Breast epithelium (tissue), 4 donors: ENCODE measurements at regions not wholly inside any gene's neighbourhood (a gene's known extent, or its start where the extent isn't known, plus 50 kb on each side); places are given as distances from the start of the nearest gene placed in this dataset.
"Not testable (repeated sequence)": the region's sequence is repeated elsewhere in the genome, so short reads cannot be mapped to it uniquely, and the experiment has no call there.

Experiments used
- DNase-seq, 2 donors: peaks; one replicate each; pipeline ENCODE4 v3.0.0-alpha.2; 2019; ENCODE audit warnings: low spot score in 2 of 2
- H3K27ac ChIP-seq, 2 donors: fragments of 200-600 bp; sonication (generic) in 1 of 2; one replicate each; pipeline ENCODE4 v1.5.1; 2016 to 2019; ENCODE audit warnings: mild to moderate bottlenecking in 1 of 2
- H3K27me3 ChIP-seq, 2 donors: fragments of 200-600 bp; sonication (generic) in 1 of 2; one replicate each; pipeline versions ENCODE4 v1.5.1 to v1.6.0; 2017 to 2019; ENCODE audit warnings: control low read depth in 1 of 2, mild to moderate bottlenecking in 1 of 2
- H3K36me3 ChIP-seq: fragments of 200-600 bp; one replicate; pipeline ENCODE4 v1.5.1; 2019
- H3K4me1 ChIP-seq, 2 donors: fragments of 200-600 bp; sonication (generic); one replicate each; pipeline ENCODE4 v1.5.1; 2016 to 2019; ENCODE audit warnings: control low read depth in 1 of 2
- H3K4me3 ChIP-seq, 3 donors: fragments of 200-600 bp; sonication (generic); 1 replicate in 2 of 3; 2 replicates in 1 of 3; pipeline ENCODE4 v1.5.1; 2016 to 2019; ENCODE audit warnings: mild to moderate bottlenecking in 3 of 3, moderate library complexity in 2 of 3
- H3K9me3 ChIP-seq, 2 donors: fragments of 200-600 bp; sonication (generic) in 1 of 2; one replicate each; pipeline ENCODE4 v1.5.1; 2016 to 2019; ENCODE audit warnings: control low read depth in 1 of 2
- CTCF ChIP-seq, 3 donors: fragments of 450-650 bp; IDR thresholded peaks; one replicate each; pipeline ENCODE4 v1.5.1; 2016 to 2017; ENCODE audit warnings: antibody characterized with exemption in 3 of 3, mild to moderate bottlenecking in 3 of 3, moderate library complexity in 3 of 3
- POLR2A ChIP-seq: fragments of 450-650 bp; IDR thresholded peaks from one replicate; pipeline ENCODE4 v1.6.1; 2016; ENCODE audit warnings: antibody characterized with exemption, mild to moderate bottlenecking, moderate library complexity
- POLR2AphosphoS5 ChIP-seq, 3 donors: sonication (generic); formaldehyde crosslinking; IDR thresholded peaks; one replicate each; pipeline ENCODE4 v1.6.1; 2017; ENCODE audit warnings: antibody characterized with exemption in 3 of 3
- intact Hi-C: fragments of 100-400 bp; cut with DNase I; formaldehyde crosslinking; loops from one replicate; pipeline ENCODE4 v1.15.1; 2023; ENCODE audit warnings: low total_unique reads

- H3K27me3 ChIP-seq = no peaks in the 10 kb centered on the region
- no peak overlapping the region for H3K27ac ChIP-seq
- H3K4me3 ChIP-seq = no peak overlapping the region
- H3K9me3 ChIP-seq = no peaks in the 10 kb centered on the region
- no peak for DNase-seq
- no peak for TF ChIP-seq POLR2AphosphoS5 (IDR thresholded peaks at IDR 0.05)
- TF ChIP-seq POLR2A = no peak
- no peak for TF ChIP-seq CTCF (IDR thresholded peaks at IDR 0.05)
- no peaks in the 10 kb centered on the region for H3K4me1 ChIP-seq
- intact Hi-C loops = no loop called here
- H3K36me3 ChIP-seq = no peaks in the 10 kb centered on the region
Observed at GRCh38 chr10:70987396-70988130, 99.2 kb upstream of the PCBD1 start.

DNA sequence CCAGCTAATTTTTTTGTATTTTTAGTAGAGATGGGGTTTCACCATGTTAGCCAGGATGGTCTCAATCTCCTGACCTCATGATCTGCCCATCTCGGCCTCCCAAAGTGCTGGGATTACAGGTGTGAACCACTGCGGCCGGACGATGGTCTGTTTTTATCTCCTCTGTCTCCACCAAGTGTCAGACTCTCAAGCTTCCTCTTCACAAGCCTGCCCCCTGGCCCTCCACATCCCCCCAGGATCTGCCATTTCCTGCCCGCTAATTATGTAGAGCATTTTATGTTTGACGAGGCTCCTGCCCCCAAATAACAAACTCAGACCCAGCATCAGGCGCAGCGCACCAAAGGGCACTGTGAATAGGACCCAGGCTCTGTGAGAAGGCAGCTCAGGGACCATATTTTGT lies 101.8 kb upstream of the PCBD1 start:
- H3K4me1 ChIP-seq, H3K27me3 ChIP-seq, H3K4me3 ChIP-seq, H3K27ac ChIP-seq, H3K9me3 ChIP-seq, intact Hi-C loops, H3K36me3 ChIP-seq, DNase-seq: not testable (repeated sequence)

DNA sequence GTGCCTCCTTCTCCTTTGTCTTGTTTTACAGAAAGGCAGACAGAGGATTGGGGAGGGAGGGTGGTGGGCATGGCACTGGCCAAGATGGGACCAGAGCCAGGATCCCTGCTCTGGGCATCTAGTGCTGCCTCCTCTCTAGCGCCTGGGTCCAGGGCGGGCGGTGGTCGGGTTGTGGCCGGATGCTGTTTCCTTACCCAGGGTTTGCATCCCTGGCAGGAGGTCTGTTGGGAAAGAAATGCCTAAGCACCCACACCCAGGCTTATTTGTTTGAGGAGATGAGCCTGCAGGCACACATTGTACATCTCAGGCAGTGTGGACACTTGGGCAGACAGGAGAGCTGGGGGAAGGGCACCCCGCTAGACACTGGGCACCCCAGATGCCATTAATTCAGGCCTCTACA lies 102.3 kb upstream of the PCBD1 start:
- no peak for DNase-seq
- TF ChIP-seq POLR2A (no peak), CTCF (IDR thresholded peaks at IDR 0.05) (no peak)
- no peak overlapping the region for H3K27ac ChIP-seq

DNA sequence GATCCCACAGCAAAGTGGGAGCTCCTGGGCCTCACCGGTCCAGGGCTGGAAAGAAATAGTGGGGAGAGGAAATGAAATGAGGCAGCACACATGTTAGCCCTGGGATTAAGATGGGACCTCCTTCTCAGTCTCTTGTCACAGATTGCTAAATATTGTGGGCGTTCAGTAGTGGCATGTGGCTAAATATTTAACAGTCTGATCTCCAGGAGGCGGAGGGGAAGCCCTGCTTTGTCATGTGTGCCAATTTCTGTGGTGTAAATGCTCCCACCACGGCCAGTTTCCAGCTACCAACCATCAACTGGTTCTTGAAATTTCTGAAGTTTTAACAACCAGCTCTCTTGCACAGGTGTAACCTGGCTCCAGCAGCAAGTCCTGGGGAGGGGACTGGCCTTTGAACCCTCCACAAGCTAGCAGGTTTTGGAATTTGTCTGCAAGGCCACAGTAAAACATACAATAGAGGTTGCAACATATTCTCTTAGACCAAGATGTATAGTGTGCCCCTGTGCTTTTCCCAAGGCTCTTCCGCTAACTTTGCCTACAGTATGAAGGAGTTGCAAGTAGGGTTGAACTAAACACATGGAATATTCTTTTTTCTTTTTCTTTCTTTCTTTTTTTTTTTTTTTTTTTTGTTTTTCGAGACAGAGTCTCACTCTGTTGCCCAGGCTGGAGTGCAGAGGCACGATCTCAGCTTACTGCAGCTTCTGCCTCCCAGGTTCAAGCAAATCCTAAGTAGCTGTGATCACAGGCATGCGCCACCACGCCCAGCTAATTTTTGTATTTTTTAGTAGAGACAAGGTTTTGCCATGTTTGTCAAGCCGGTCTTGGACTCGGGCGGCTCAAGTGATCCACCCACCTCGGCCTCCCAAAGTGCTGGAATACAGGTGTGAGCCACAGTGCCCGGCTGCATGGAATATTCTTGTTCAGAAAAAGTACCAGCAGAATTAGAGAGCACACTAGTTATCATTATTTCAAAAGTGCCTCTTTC lies 103.1 kb upstream of the PCBD1 start:
- H3K36me3 ChIP-seq = no peaks in the 10 kb centered on the region
- TF ChIP-seq CTCF (IDR thresholded peaks at IDR 0.05) = no peak
- TF ChIP-seq POLR2A = no peak
- no peak overlapping the region for H3K27ac ChIP-seq
- no peaks in the 10 kb centered on the region for H3K4me1 ChIP-seq
- no peak overlapping the region for H3K4me3 ChIP-seq
- no peaks in the 10 kb centered on the region for H3K9me3 ChIP-seq
- peak in 1 of 2 donors; percentile 48 for DNase-seq
- no peaks in the 10 kb centered on the region for H3K27me3 ChIP-seq
- intact Hi-C loops = no loop called here

More for the DNA sequence above, 102.3 kb upstream of the PCBD1 start:
- H3K4me1 ChIP-seq = no peaks in the 10 kb centered on the region
- H3K36me3 ChIP-seq = no peaks in the 10 kb centered on the region
- no peaks in the 10 kb centered on the region for H3K9me3 ChIP-seq
- intact Hi-C loops = no loop called here
- H3K27me3 ChIP-seq = no peaks in the 10 kb centered on the region
- no peak overlapping the region for H3K4me3 ChIP-seq

DNA sequence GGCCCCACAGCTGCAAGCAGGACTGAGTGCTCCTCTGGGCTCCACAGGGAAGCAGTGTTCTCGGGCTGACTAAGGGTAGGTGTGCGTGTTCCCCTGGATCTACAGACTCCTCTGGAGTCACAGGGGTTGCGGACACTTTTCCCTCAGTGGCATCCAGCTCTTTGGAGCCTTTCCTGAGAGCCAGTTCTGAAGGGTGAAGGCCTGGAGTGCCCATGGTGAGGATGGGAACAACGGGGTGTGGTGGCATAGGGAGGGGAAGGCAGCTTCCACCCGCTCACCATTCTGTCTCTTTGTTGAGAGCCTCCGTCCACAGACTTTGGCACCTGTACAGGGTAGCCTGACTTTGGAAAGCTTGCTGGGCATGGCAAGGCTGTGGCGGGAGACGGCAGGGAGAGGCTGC lies 104.1 kb upstream of the PCBD1 start:
- no peaks in the 10 kb centered on the region for H3K4me1 ChIP-seq
- peak in 1 of 2 donors; percentile 48 for DNase-seq
- H3K27me3 ChIP-seq = no peaks in the 10 kb centered on the region
- no peak overlapping the region for H3K4me3 ChIP-seq
- no peak overlapping the region for H3K27ac ChIP-seq
- H3K9me3 ChIP-seq = no peaks in the 10 kb centered on the region
- intact Hi-C loops = no loop called here
- no peaks in the 10 kb centered on the region for H3K36me3 ChIP-seq
- no peak for TF ChIP-seq POLR2A

DNA sequence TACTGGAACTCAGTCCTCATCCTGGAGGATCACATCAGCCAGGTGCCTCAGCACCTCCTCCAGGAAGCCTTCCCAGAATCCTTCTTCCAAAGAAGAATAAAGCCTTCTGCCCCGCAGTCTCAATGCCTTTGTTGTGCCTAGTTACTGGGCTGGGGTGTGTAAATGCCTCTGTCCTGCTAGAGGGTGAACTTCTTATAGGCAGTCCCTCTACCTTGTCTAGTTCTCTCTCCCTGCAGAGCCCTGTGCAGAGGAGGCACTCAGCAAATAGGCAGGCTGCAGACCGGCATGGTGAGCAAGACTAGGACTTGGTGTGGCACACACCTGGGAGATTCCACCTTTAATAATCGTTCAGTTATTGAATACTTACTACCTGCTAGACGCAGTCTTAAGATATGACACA lies 104.7 kb upstream of the PCBD1 start:
- Histone ChIP-seq H3K4me3 (no peak overlapping the region), H3K4me1 (no peaks in the 10 kb centered on the region), H3K9me3 (no peaks in the 10 kb centered on the region), H3K27ac (no peak overlapping the region), H3K27me3 (no peaks in the 10 kb centered on the region), H3K36me3 (no peaks in the 10 kb centered on the region)
- no peak for TF ChIP-seq POLR2A
- no peak for TF ChIP-seq CTCF (IDR thresholded peaks at IDR 0.05)
- no peak for TF ChIP-seq POLR2AphosphoS5 (IDR thresholded peaks at IDR 0.05)
- DNase-seq = peak in 1 of 2 donors; percentile 3
- intact Hi-C loops = no loop called here
